HG02981 (cell line): ENCODE measurements at regions not wholly inside any gene's neighbourhood (a gene's known extent, or its start where the extent isn't known, plus 50 kb on each side); places are given as distances from the start of the nearest gene placed in this dataset.

ENCODE experiments used
- ATAC-seq: cut with Tn5 transposase; IDR thresholded peaks from one replicate; pipeline ENCODE4 v1.9.1; 2021; ENCODE audit warnings: mild to moderate bottlenecking, moderate library complexity; ENCODE audit not compliant: unreplicated experiment

DNA sequence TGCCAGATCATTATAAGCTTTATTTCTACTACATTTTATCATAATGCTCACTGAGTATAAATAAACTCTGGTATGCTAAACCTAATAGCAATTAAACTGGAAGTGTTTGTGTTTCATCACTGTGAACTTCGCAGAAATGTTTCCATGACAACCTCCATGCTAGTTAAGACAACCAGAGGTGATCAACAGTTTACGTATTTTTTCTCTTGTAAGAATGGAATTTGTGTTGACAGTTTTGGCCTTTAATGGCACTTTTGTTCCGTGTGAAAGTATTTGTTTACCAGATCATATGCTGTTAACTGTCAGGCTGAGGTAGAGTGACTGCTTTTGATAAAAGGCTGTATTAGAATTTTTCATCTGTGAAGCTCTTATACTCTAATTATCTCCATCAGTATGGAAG, 212.1 kb upstream of the PPP1R3A start:
- no peak for ATAC-seq

DNA sequence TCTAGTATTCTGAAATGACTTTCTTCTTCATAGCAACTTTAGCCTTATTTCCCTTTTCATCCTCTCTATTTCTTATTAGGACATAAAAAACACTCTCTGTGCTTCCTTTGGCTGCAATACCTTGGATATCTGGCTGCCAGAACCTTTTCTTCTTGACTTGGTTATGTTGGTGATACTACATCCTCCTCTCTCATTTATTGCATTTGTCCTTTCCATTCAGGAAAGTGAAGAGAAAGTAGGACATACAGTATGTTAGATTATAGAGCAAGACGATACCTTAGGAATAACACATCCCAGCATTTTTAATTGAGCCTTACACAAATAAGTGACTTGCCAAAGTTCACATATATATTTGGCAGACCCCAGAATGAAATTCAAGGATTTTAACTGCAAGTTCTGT, 210.1 kb upstream of the PPP1R3A start:
- no peak for ATAC-seq

DNA sequence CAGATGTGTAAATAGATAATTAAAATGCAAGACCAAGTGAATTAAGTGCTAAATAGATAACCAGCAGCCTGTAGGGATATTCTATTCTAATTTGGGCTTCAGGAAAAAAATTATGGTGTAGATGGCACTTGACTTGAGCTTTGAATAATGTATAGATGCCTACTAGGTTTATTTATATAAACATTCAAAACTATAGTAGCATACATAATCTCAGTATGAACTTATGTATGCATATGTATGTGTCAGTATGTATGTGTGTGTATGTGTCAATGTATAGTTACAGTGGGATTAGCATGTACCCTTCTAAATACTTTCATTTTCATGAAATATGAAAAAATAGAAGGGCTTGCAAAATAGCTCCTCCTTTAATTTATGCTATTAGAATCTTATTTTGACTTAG, 207.3 kb upstream of the PPP1R3A start:
- ATAC-seq: no peak

GRCh38 chr7:114112806-114113205, 194.0 kb upstream of the PPP1R3A start:
- ATAC-seq: no peak

GRCh38 chr7:114110666-114111065, 191.9 kb upstream of the PPP1R3A start:
- ATAC-seq: no peak

- no peak for ATAC-seq
Measured at GRCh38 chr7:114109721-114110120, 190.9 kb upstream of the PPP1R3A start.

- no peak for ATAC-seq
Measured at GRCh38 chr7:114109304-114109703, 190.5 kb upstream of the PPP1R3A start.

- no peak for ATAC-seq
Measured at GRCh38 chr7:114108510-114108909, 189.7 kb upstream of the PPP1R3A start.

- no peak for ATAC-seq
Measured at GRCh38 chr7:114107522-114107921, 188.7 kb upstream of the PPP1R3A start.

DNA sequence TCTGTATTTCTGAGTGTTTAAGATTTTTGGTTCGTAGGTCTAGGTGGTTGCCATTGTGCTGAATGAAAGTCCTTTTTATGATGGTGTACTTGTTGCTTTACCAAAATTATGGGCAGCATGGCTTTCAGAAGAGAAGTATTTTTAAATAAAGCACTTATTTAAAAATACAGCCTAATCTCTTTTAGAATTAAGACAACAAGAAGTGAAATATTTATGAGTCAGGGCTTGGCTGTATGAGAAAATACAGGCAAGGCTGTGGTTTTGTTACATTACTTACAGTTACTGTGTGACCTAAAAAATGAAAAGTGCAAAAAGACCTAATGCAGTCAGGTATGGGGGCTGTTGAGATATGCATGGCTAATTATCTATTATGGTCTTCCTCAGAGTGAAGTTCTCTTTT, 185.2 kb upstream of the PPP1R3A start:
- no peak for ATAC-seq

GRCh38 chr7:114102996-114103395, 184.2 kb upstream of the PPP1R3A start:
- no peak for ATAC-seq

- ATAC-seq: no peak
Measured at GRCh38 chr7:114102131-114102530, 183.3 kb upstream of the PPP1R3A start.

DNA sequence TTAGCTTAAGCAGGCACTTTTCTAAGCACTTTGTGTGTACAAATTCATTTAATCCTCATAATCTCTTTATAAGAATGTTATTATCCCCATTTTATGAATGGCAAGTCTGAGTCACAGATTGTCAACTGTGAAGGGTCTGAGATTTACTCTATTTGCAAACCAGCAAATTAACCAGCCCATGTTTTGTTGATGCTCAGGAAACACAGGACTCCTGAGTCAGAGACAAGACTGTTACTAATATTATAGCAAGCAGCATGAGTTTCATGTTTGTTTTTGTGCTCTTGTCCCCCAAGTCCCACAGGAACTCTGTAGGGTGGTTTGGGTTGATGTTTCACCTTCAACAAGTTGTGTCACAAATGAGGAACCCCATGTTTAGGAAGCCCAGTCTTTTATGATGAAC, 182.0 kb upstream of the PPP1R3A start:
- no peak for ATAC-seq

DNA sequence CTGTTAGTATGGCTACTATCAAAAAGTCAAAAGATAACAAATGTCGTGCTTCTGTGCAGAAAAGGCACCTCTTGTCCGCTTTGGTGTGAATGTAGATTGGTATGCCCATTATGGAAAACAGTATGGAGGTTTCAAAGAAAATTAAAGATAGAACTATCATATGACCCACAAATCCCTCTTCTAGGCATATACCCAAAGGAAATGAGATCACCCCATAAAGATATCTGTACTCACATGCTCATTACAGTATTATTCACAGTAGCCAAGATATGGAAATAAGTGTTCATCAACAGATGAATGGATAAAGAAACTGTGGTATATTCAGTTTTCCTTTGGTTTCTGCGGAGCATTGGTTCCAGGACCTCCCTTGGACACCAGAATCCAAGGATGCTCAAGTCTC, 180.5 kb upstream of the PPP1R3A start:
- ATAC-seq: no peak

GRCh38 chr7:114095885-114096284, 177.1 kb upstream of the PPP1R3A start:
- ATAC-seq: no peak

- ATAC-seq: no peak
Measured at GRCh38 chr7:114088470-114088940, 169.7 kb upstream of the PPP1R3A start.

DNA sequence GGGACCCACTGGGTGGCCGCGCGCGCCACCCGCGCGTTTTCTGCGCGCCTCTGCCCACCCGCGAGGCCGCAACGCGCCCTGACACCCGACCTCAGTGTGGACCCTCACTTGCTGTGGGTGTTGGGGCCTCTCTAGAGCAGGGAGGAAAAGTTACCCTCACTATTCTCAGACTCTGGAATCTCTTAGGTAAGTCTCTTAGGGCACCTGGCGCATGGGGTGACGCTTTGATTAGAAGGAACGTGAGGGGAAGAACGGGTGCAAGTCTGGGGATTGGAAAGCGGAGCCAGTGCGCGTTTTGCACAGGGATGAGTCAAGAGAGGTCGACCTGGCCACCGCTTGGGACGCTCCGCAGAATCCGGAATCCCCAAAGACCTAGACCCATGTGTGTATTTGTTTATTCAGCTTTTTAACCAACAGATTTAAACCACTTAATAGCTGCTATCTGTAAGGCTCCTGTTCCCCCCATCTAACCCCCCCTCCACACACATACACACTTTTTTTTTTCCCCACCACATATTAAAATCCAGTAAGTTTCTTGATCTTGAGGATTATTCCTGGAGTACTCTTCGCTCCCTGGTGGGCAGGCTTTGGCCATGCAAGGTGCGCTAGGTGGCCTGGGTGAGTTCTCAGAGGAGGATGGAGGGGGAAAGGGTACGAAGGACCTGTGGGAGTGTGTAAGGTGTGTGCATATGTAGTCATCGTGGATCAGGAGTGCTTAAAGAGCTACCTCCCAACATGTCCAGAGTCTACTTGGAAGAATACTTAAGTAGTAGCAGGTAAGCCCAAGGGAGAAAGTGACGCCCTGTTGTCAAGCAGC, 169.1 kb upstream of the PPP1R3A start:
- ATAC-seq: no peak

DNA sequence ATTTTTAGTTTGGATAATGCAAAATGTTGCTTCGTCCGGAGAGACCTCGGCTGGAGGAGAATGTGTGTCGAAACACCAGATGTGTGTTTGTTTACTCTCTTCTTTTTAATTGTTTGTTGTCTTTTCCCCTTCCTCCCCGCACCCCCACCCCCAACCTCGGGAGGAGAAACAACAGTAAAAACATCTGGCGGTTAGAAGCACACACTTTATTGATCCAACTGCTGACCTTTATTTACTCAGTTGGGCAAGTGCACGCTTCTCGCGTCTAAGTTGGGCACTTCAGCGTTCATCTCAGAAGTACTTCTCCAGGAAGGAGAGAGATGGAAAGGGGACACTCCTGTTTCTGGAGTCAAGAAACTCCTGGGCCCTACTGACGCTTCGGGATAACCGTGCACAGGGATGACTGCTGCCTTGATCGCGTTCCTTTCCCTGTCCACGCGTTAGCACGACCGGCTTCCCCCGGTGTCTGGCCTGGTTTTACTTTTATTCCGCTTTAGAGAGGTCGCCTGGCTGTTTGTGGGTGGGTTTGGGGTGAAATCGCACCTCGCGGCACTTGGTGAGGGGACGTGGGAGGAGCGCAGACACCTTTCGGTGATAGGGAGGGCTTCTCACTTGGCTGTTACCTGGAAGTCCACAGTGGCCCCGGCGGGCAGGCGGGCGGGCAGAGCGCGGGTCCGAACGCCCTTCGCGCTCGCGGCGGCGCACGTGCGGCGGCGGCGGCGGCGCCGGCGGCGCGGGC, 168.3 kb upstream of the PPP1R3A start:
- ATAC-seq: no peak

DNA sequence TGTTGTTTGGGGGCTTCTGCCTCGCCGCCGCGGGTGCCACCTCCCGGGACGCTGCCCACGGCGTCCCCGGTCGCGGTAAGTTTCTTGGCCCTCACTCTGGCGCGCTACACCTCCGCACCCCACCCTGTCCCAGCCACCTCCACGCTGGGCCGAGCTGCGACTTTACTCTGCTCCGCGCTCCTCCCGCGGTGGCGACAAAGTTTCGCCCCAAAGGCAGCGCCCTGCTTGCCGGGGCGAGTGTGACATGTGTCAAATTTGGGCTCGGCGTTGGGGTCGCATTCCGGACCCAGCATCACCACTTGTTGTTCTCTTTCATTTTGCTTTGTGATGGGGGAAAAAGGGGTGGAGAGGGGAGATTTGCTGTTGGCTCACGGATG, 167.7 kb upstream of the PPP1R3A start:
- ATAC-seq: no peak

- ATAC-seq: no peak
Measured at GRCh38 chr7:114085592-114086501, 167.0 kb upstream of the PPP1R3A start.

DNA sequence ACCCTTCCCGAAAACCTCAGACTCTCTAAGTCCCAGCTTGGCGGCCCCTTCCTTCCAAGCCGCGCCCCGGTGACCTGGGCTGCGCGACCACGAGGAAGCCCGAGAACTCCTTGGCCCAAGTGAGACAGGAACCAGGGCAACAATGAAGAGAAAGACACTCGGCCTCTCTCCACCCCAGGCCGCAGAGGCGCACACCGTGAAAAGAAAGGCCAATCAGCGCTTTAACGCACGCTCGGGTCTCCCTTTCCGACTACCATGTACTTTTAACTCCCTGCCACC, 166.4 kb upstream of the PPP1R3A start:
- no peak for ATAC-seq
